OCI-LY1 (cell line): ENCODE measurements at regions not wholly inside any gene's neighbourhood (a gene's known extent, or its start where the extent isn't known, plus 50 kb on each side); places are given as distances from the start of the nearest gene placed in this dataset.

Experiments used
- H2AFZ ChIP-seq: fragments of 200-600 bp; sonication (generic), shearing (Covaris generic); 2 replicates; pipeline ENCODE4 v1.6.0; 2014; ENCODE audit warnings: antibody characterized with exemption, mild to moderate bottlenecking, low read length
- H3F3A ChIP-seq: fragments of 200-600 bp; sonication (generic), shearing (Covaris generic); 2 replicates; pipeline ENCODE4 v1.6.0; 2014; ENCODE audit warnings: mild to moderate bottlenecking, antibody characterized with exemption, low read length, moderate library complexity; ENCODE audit not compliant: insufficient read depth
- H3K27ac ChIP-seq: fragments of 200-600 bp; sonication (generic); 2 replicates; pipeline ENCODE4 v1.5.1; 2014; ENCODE audit warnings: low read length, mixed run types, mild to moderate bottlenecking, low read depth; ENCODE audit not compliant: poor library complexity, severe bottlenecking
- H3K27me3 ChIP-seq: fragments of 200-600 bp; sonication (generic); 2 replicates; pipeline ENCODE4 v1.6.0; 2014; ENCODE audit warnings: antibody characterized with exemption, mild to moderate bottlenecking, low read length, moderate library complexity; ENCODE audit not compliant: insufficient read depth
- H3K36me3 ChIP-seq: fragments of 200-600 bp; sonication (generic); 2 replicates; pipeline ENCODE4 v1.6.1; 2014; ENCODE audit warnings: mild to moderate bottlenecking, antibody characterized with exemption, low read length, moderate library complexity, mixed read lengths; ENCODE audit not compliant: insufficient read depth
- H3K4me1 ChIP-seq: fragments of 200-600 bp; sonication (generic); 2 replicates; pipeline ENCODE4 v1.5.1; 2014; ENCODE audit warnings: mild to moderate bottlenecking, low read length, moderate library complexity; ENCODE audit not compliant: insufficient read depth, severe bottlenecking
- H3K4me2 ChIP-seq: fragments of 200-600 bp; sonication (generic), shearing (Covaris generic); 2 replicates; pipeline ENCODE4 v1.6.1; 2014; ENCODE audit warnings: low read length
- H3K4me3 ChIP-seq: fragments of 200-600 bp; sonication (generic); 2 replicates; pipeline ENCODE4 v1.5.1; 2014; ENCODE audit warnings: low read length, low read depth, mild to moderate bottlenecking, mixed read lengths; ENCODE audit not compliant: poor library complexity, severe bottlenecking
- H3K79me2 ChIP-seq: fragments of 200-600 bp; shearing (Covaris generic); 2 replicates; pipeline ENCODE4 v1.6.1; 2016; ENCODE audit warnings: mixed run types, low read length, mixed read lengths; ENCODE audit not compliant: insufficient read depth
- H3K9ac ChIP-seq: fragments of 200-600 bp; sonication (generic), shearing (Covaris generic); 2 replicates; pipeline ENCODE4 v1.6.1; 2014; ENCODE audit warnings: mild to moderate bottlenecking, low read length, mixed read lengths
- H3K9me2 ChIP-seq: fragments of 200-600 bp; sonication (generic), shearing (Covaris generic); 2 replicates; pipeline ENCODE4 v1.6.1; 2014; ENCODE audit warnings: low read depth, mild to moderate bottlenecking, low read length, mixed read lengths
- H3K9me3 ChIP-seq: fragments of 200-600 bp; shearing (Covaris generic); 2 replicates; pipeline ENCODE4 v1.6.1; 2014; ENCODE audit warnings: low read length, mixed read lengths
- H4K20me1 ChIP-seq: fragments of 200-600 bp; sonication (generic), shearing (Covaris generic); 2 replicates; pipeline ENCODE4 v1.6.0; 2016; ENCODE audit warnings: mild to moderate bottlenecking, low read length; ENCODE audit not compliant: insufficient read depth
- CTCF ChIP-seq: fragments of 200-600 bp; sonication (generic), shearing (Covaris generic); IDR thresholded peaks from 2 replicates; pipeline ENCODE4 v1.5.1; 2017; ENCODE audit warnings: mild to moderate bottlenecking, antibody characterized with exemption, low read length, moderate library complexity, mixed read lengths
- EZH2 ChIP-seq: fragments of 200-600 bp; sonication (generic), shearing (Covaris generic); IDR thresholded peaks from 2 replicates; pipeline ENCODE4 v1.8.0; 2017; ENCODE audit warnings: borderline replicate concordance, mixed run types, mild to moderate bottlenecking, antibody characterized with exemption, low read length, moderate library complexity, mixed read lengths

GRCh38 chr2:129254718-129255117 lies 724.7 kb upstream of the RAB6C start:
- Histone ChIP-seq H3K79me2 (no peaks in the 10 kb centered on the region), H3K4me3 (no peak overlapping the region), H3K4me2 (no peak overlapping the region), H3K36me3 (no peaks in the 10 kb centered on the region), H3K27ac (no peak overlapping the region), H3K9ac (no peak overlapping the region), H3K4me1 (no peaks in the 10 kb centered on the region), H3K9me3 (peaks cover 3% of the 10 kb centered on the region; the same call in 1 of the 2 replicates), H3K27me3 (no peaks in the 10 kb centered on the region), H3K9me2 (no peaks in the 10 kb centered on the region), H2AFZ (no peak overlapping the region), H4K20me1 (no peaks in the 10 kb centered on the region), H3F3A (no peaks in the 10 kb centered on the region)
- TF ChIP-seq EZH2 (no peak), CTCF (no peak)

- no peaks in the 10 kb centered on the region for H3F3A ChIP-seq
- no peak overlapping the region for H3K9ac ChIP-seq
- H3K27ac ChIP-seq, result no peak overlapping the region
- H3K9me2 ChIP-seq, result no peaks in the 10 kb centered on the region
- no peaks in the 10 kb centered on the region for H3K36me3 ChIP-seq
- TF ChIP-seq CTCF (no peak), EZH2 (no peak)
- H3K27me3 ChIP-seq, result no peaks in the 10 kb centered on the region
- H3K4me3 ChIP-seq, result no peak overlapping the region
- H4K20me1 ChIP-seq, result no peaks in the 10 kb centered on the region
- no peaks in the 10 kb centered on the region for H3K4me1 ChIP-seq
- no peak overlapping the region for H3K4me2 ChIP-seq
- no peak overlapping the region for H2AFZ ChIP-seq
- peaks cover 3% of the 10 kb centered on the region; the same call in 1 of the 2 replicates for H3K9me3 ChIP-seq
- no peaks in the 10 kb centered on the region for H3K79me2 ChIP-seq
These were observed 723.7 kb upstream of the RAB6C start for GRCh38 chr2:129255610-129256313.

- Histone ChIP-seq H3F3A (no peaks in the 10 kb centered on the region), H3K9ac (no peak overlapping the region), H3K4me3 (no peak overlapping the region), H2AFZ (no peak overlapping the region), H3K27me3 (no peaks in the 10 kb centered on the region), H3K79me2 (no peaks in the 10 kb centered on the region), H3K9me3 (peaks cover 3% of the 10 kb centered on the region; the same call in 1 of the 2 replicates), H3K4me1 (no peaks in the 10 kb centered on the region), H3K4me2 (no peak overlapping the region), H3K36me3 (no peaks in the 10 kb centered on the region), H3K9me2 (no peaks in the 10 kb centered on the region), H3K27ac (no peak overlapping the region), H4K20me1 (no peaks in the 10 kb centered on the region)
- TF ChIP-seq EZH2, result no peak
- TF ChIP-seq CTCF, result no peak
These were observed 722.8 kb upstream of the RAB6C start for GRCh38 chr2:129256642-129257041.
